Activated effector memory CD4-positive, alpha-beta T cell treated with Interleukin-2 at 50 U/mL for 16 hours (primary cell): ENCODE measurements at regions not wholly inside any gene's neighbourhood (a gene's known extent, or its start where the extent isn't known, plus 50 kb on each side); places are given as distances from the start of the nearest gene placed in this dataset.

Source experiments
- DNase-seq: peaks from one replicate; pipeline ENCODE4 v3.0.0-alpha.2; 2020

- no peak for DNase-seq
Observed at GRCh38 chr2:220513573-220514288, 886.3 kb downstream of the SLC4A3 start.

GRCh38 chr2:220521551-220521950, 894.1 kb downstream of the SLC4A3 start:
- DNase-seq = no peak

GRCh38 chr2:220528180-220528675, 900.8 kb downstream of the SLC4A3 start:
- no peak for DNase-seq

- DNase-seq = no peak
Observed at GRCh38 chr2:220531216-220531615, 903.8 kb downstream of the SLC4A3 start.

- no peak for DNase-seq
Observed at GRCh38 chr2:220533485-220533884, 906.1 kb downstream of the SLC4A3 start.

GRCh38 chr2:220539481-220539880, 912.1 kb downstream of the SLC4A3 start:
- DNase-seq = no peak

- DNase-seq = no peak
Observed at GRCh38 chr2:220544049-220544448, 916.6 kb downstream of the SLC4A3 start.

- no peak for DNase-seq
Observed at GRCh38 chr2:220550995-220551700, 923.7 kb downstream of the SLC4A3 start.

- DNase-seq = no peak
Observed at GRCh38 chr2:220552790-220553535, 925.5 kb downstream of the SLC4A3 start.

GRCh38 chr2:220555961-220556630, 928.7 kb downstream of the SLC4A3 start:
- no peak for DNase-seq

GRCh38 chr2:220556658-220557057, 929.2 kb downstream of the SLC4A3 start:
- DNase-seq = no peak

GRCh38 chr2:220560192-220560591, 932.8 kb downstream of the SLC4A3 start:
- DNase-seq = no peak

- DNase-seq = no peak
Observed at GRCh38 chr2:220562375-220563140, 935.1 kb downstream of the SLC4A3 start.

- no peak for DNase-seq
Observed at GRCh38 chr2:220568296-220568695, 940.9 kb downstream of the SLC4A3 start.

GRCh38 chr2:220569112-220569897, 941.9 kb downstream of the SLC4A3 start:
- DNase-seq = no peak

GRCh38 chr2:220572385-220572784, 945.0 kb downstream of the SLC4A3 start:
- DNase-seq = no peak

GRCh38 chr2:220574038-220574437, 946.6 kb downstream of the SLC4A3 start:
- DNase-seq = no peak

- no peak for DNase-seq
Observed at GRCh38 chr2:220575963-220576362, 948.5 kb downstream of the SLC4A3 start.

GRCh38 chr2:220579452-220579851, 952.0 kb downstream of the SLC4A3 start:
- no peak for DNase-seq

GRCh38 chr2:220580113-220580512, 952.7 kb downstream of the SLC4A3 start:
- no peak for DNase-seq

- no peak for DNase-seq
Observed at GRCh38 chr2:220583725-220584124, 956.3 kb downstream of the SLC4A3 start.
